HG03066 (cell line): ENCODE measurements at regions not wholly inside any gene's neighbourhood (a gene's known extent, or its start where the extent isn't known, plus 50 kb on each side); places are given as distances from the start of the nearest gene placed in this dataset.
"Not testable (repeated sequence)": the region's sequence is repeated elsewhere in the genome, so short reads cannot be mapped to it uniquely, and the experiment has no call there.

Experiments
- ATAC-seq: cut with Tn5 transposase; IDR thresholded peaks from one replicate; pipeline ENCODE4 v1.9.1; 2021; ENCODE audit warnings: low read depth; ENCODE audit not compliant: unreplicated experiment

DNA sequence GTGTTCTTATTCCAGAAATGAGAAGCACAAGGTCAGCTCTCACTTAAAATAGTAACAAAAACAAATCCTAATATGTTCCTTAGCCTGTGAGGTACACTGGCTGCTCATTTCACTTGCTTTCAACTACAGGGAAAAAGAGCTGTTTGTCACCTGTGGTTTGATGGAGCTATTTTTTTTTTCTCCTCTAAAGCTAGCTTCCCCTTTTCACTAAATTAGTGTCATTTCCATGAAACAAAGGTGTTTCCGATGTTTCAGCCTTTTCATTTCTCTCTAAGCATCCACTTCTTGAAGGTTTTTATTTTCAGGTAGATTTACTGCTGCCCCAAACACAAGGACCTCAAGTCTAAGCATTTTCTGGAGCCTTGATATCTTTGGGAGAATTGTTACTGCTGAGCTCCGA, 148.6 kb downstream of the RBMX2 start:
- no peak for ATAC-seq

DNA sequence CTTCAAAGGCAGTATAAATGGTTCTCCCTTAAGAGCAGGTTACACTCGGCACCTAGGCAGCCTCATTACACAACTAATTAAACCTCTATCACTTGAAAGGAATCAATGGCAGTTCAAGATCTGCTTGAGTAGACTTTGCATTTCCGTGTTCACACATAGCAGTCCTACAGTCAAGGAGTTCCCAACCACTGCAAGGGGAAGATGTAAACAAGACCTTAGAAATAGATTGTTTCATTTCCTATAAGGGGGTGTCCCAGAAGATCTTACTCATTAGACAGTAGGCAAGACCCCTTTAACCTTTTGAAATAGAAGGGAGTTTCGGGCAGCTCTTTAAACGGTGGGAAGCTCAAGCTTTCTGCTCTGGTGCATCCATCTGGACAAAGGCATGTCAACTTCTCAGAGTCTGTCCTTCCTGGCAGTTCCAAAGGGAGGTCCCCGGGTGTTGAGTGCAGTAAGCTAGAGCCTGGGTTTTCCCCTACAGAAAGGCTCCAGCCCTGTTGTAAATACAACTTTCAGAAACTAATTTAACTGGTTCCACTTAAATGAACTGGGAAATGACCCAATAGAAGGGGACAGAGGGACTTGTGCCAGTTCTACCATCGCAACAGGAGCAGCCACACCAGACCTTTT, 150.8 kb downstream of the RBMX2 start:
- no peak for ATAC-seq

DNA sequence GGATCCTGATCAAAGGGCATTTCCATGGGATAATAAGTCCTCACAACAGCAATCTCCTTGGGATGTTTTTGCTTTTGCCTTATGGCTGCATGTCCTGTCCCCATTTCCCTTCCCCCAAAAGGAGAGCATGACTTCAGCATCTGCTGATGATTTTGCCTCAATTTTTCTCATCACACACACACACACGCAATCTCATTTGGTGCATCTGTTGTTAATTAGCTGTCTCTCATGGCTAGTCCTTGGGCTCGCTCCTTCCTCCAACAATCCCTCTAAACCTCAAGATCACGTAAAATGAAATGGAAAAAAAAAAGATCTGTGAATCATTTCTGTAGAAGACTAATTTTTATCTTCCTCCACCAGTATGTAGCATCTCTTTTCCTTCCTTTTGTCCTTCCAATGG, 153.6 kb downstream of the RBMX2 start:
- ATAC-seq, result no peak

DNA sequence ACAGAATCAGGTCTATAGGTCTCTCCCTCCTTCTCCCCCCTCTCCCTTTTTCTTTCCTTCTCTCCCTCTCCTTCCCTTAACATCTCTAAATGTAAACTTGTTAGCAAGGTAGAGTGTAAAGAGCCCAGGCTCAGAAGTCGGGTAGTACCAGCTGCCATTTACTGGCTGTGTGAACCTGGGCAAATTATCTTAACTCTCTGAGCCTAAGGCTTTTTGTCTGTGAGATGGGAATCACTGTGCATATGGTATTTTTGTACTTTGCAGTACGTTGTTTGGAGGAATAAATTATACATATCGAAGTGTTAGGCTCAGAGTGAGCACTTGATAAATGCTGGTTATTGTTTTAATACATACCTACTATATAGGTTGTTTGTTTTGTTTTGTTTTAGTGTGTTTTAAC, 154.0 kb downstream of the RBMX2 start:
- ATAC-seq, result no peak

DNA sequence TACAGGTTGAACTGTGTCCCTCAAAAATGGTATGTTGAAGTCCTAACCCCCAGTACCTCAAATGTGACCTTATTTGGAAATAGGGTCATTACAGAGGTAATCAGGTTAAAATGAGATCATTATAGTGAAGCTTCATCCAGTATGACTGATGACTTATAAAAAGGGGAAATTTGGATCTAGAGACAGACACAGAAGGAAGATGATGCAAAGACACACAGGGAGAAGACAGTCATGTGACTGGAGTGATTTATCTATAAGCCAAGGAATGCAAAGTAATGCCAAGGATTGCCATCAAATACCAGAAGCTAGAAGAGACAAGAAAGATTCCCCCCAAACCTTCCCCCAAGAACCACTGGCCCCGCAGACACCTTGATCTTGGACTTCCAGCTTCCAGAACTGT, 155.2 kb downstream of the RBMX2 start:
- no peak for ATAC-seq

DNA sequence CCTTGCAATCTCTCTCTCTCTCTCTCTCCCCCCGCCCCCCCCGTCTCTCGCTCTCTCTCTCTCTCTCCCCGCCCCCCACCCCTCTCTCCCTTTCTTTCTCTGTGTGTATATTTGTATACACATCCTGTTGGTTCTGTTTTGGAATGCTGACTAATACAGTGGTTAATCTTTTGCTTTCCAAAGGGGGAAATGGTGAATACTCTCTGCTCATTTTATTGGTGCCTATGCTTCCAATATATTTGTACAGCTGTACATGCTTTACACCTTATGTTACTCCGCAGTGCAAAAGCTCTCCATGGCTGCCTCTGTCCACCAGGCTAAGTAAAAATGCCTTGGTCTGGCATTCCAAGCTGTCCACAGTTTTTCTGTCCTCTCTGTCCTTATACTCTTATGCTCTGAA, 158.8 kb downstream of the RBMX2 start:
- ATAC-seq, result no peak

DNA sequence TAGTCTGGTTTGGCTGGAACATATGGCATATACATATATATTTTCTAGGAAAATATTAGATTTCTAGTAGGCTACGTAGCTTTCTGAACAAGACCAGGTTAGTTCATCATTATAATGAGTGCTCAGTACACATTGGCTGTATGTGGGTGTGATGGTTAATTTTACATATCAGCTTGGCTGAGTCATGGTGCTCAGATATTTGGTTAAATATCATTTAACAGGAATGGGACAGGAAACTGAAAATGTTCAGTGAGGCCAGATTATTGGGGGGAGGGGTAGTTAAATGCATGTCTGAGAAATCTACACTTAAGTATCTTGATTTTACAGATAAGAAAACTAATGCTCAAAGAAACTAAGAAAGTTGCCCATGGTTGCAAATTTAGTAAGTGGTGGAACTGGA, 160.1 kb downstream of the RBMX2 start:
- no peak for ATAC-seq

DNA sequence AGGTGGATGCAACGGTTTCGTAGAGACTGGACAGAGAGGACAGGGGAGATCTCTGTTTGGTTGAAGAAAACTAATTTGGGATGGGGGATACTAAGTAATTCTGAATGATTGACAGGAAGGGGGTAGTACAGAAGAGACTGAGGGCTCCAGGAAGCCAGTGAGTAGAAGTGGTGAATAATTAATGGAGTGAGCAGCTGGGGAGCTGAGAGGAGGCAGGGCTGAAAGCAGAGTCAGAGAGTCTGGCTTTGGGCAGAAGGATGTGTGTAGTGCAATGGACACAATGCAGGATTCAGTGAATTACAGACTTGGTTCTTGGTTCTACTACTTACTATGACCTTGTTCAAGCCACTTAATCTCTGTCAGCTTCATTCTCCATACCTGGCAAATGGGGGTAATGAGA, 161.7 kb downstream of the RBMX2 start:
- ATAC-seq, result no peak

DNA sequence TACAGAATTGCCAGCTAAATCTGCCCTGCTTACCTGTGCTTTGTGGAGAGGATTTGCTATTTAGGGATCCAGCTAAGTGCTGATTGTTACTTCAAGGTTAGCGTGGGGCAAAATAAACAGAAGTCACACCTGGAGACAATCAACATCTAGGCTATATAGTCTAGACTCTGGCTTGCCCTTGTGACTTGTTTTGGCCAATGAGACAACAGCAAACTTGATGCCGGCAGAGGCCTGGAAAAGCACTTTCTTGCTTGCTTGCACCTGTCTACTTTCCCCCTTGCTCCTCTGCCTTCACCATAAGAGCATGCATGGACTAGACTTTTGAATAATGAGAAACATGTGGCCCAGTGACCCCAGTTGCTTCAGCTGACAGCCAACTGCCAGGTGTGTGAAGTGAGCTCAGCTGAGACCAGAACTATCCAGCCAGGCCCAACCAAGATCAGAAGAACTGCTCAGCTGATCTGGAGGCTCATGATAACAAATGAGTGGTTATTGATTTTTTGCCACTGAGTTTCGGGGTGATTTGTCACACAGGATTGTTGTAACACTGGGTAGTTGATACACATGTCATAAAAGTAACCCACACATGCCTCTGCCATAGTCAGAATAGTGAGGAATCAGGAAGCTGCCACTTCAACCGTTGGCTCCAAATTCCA, 164.4 kb downstream of the RBMX2 start:
- ATAC-seq, result no peak

DNA sequence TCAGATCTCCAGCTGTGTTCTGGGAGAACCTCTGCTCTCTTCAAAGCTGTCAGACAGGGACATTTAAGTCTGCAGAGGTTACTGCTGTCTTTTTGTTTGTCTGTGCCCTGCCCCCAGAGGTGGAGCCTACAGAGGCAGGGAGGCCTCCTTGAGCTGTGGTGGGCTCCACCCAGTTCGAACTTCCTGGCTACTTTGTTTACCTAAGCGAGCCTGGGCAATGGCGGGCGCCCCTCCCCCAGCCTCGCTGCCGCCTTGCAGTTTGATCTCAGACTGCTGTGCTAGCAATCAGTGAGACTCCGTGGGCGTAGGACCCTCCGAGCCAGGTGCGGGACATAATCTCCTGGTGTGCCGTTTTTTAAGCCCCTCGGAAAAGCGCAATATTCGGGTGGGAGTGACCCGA, 171.2 kb downstream of the RBMX2 start:
- not testable (repeated sequence) for ATAC-seq
